ENCODE measurements at regions not wholly inside any gene's neighbourhood (a gene's known extent, or its start where the extent isn't known, plus 50 kb on each side); places are given as distances from the start of the nearest gene placed in this dataset.
"Not testable (repeated sequence)": the region's sequence is repeated elsewhere in the genome, so short reads cannot be mapped to it uniquely, and the experiment has no call there.

- Histone ChIP-seq H3K79me2 (ENCODE audit: insufficient read depth, low read length) (no peaks in the 10 kb centered on the region), H3K9me3 (ENCODE audit: insufficient read depth, low read length) (no peaks in the 10 kb centered on the region), H3K4me2 (ENCODE audit: low read depth, low read length, poor library complexity, severe bottlenecking) (no peak overlapping the region), H3K9me2 (replicated peaks; ENCODE audit: insufficient read depth, low read length) (no peaks in the 10 kb centered on the region), H3K9ac (ENCODE audit: low read length) (no peak overlapping the region), H4K20me1 (ENCODE audit: low read depth, low read length) (no peaks in the 10 kb centered on the region), H2AFZ (ENCODE audit: low read depth, low read length, severe bottlenecking) (no peak overlapping the region), H3K4me3 (ENCODE audit: insufficient read depth, low read length, poor library complexity, severe bottlenecking) (no peak overlapping the region), H3K27ac (ENCODE audit: low read depth, low read length) (no peak overlapping the region), H3K36me3 (ENCODE audit: low read length) (no peaks in the 10 kb centered on the region), H3K27me3 (ENCODE audit: low read length) (no peaks in the 10 kb centered on the region), H3F3A (ENCODE audit: insufficient read depth) (0 out of 2 replicates have a peak, but pooled peaks cover 2% of the 10 kb centered on the region)
- TF ChIP-seq EZH2phosphoT487 (conservative IDR thresholded peaks at IDR 0.05; ENCODE audit: low read length) = no peak
- TF ChIP-seq CTCF (IDR thresholded peaks at IDR 0.05; ENCODE audit: insufficient read depth, low read length, poor library complexity, severe bottlenecking) = no peak
Measured at GRCh38 chr20:53722515-53723036, 128.9 kb upstream of the ZNF217 start.

DNA sequence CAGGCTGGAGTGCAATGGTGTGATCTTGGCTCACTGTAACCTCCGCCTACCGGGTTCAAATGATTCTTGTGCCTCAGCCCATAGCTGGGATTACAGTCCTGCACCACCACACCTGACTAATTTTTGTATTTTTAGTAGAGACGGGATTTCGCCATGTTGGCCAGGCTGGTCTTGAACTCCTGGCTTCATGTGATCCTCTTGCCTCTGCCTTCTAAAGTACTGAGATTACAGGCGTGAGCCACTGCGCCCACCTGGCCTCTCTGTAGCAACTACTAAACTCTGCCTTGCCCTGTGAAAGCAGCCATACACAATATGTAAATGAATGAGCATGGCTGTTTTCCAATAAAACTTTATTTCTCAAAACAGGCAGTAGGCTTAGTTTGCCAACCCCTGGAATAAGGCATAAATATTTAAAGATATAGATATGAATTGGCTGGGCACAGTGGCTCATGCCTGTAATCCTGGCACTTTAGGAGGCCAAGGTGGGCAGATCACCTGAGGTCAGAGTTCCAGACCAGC is 127.9 kb upstream of the ZNF217 start:
- H3K27me3 ChIP-seq (ENCODE audit: low read length); H4K20me1 ChIP-seq (ENCODE audit: low read depth, low read length); H3K4me2 ChIP-seq (ENCODE audit: low read depth, low read length, poor library complexity, severe bottlenecking); H3K9ac ChIP-seq (ENCODE audit: low read length); H3K4me3 ChIP-seq (ENCODE audit: insufficient read depth, low read length, poor library complexity, severe bottlenecking); H3F3A ChIP-seq (ENCODE audit: insufficient read depth); H3K36me3 ChIP-seq (ENCODE audit: low read length); H3K9me3 ChIP-seq (ENCODE audit: insufficient read depth, low read length); H2AFZ ChIP-seq (ENCODE audit: low read depth, low read length, severe bottlenecking); H3K79me2 ChIP-seq (ENCODE audit: insufficient read depth, low read length); H3K9me2 ChIP-seq (replicated peaks; ENCODE audit: insufficient read depth, low read length); H3K27ac ChIP-seq (ENCODE audit: low read depth, low read length): not testable (repeated sequence)

DNA sequence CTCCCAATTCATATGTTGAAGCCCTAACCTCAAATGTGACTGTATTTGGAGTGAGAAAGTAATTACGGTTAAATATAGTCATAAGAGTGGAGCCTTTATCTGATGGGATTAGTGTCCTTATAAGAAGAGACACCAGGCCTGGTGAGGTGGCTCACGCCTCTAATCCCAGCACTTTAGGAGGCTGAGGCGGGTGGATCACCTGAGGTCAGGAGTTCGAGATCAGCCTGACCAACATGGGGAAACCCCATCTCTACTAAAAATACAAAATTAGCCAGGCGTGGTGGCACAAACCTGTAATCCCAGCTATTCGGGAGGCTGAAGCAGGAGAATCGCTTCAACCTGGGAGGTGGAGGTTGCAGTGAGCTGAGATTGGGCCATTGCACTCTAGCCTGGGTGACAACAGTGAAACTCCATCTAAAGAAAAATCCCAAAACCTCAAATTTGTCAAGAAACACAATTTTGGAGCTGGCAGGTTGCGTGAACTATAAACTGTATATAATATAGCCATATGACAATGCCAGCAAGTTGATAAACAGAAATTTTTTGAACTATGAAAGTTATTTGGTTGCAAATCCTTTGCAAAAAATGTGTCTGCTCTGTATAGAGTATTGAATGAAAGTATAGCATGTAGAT is 125.6 kb upstream of the ZNF217 start:
- not testable (repeated sequence) for H3K4me3 ChIP-seq (ENCODE audit: insufficient read depth, low read length, poor library complexity, severe bottlenecking); H3K27me3 ChIP-seq (ENCODE audit: low read length); H3F3A ChIP-seq (ENCODE audit: insufficient read depth); H3K4me2 ChIP-seq (ENCODE audit: low read depth, low read length, poor library complexity, severe bottlenecking); H2AFZ ChIP-seq (ENCODE audit: low read depth, low read length, severe bottlenecking); H3K79me2 ChIP-seq (ENCODE audit: insufficient read depth, low read length); H3K9me3 ChIP-seq (ENCODE audit: insufficient read depth, low read length); H4K20me1 ChIP-seq (ENCODE audit: low read depth, low read length); H3K9me2 ChIP-seq (replicated peaks; ENCODE audit: insufficient read depth, low read length); H3K27ac ChIP-seq (ENCODE audit: low read depth, low read length); H3K9ac ChIP-seq (ENCODE audit: low read length); H3K36me3 ChIP-seq (ENCODE audit: low read length)

GRCh38 chr20:53718142-53719021 is 124.7 kb upstream of the ZNF217 start:
- TF ChIP-seq CTCF (IDR thresholded peaks at IDR 0.05; ENCODE audit: insufficient read depth, low read length, poor library complexity, severe bottlenecking) = no peak
- no peak for TF ChIP-seq EZH2phosphoT487 (conservative IDR thresholded peaks at IDR 0.05; ENCODE audit: low read length)
- Histone ChIP-seq H3K79me2 (ENCODE audit: insufficient read depth, low read length) (no peaks in the 10 kb centered on the region), H3K4me3 (ENCODE audit: insufficient read depth, low read length, poor library complexity, severe bottlenecking) (no peak overlapping the region), H3K27me3 (ENCODE audit: low read length) (no peaks in the 10 kb centered on the region), H3K9ac (ENCODE audit: low read length) (no peak overlapping the region), H3F3A (ENCODE audit: insufficient read depth) (0 out of 2 replicates have a peak, but pooled peaks cover 2% of the 10 kb centered on the region), H3K4me2 (ENCODE audit: low read depth, low read length, poor library complexity, severe bottlenecking) (no peak overlapping the region), H3K9me2 (replicated peaks; ENCODE audit: insufficient read depth, low read length) (no peaks in the 10 kb centered on the region), H3K9me3 (ENCODE audit: insufficient read depth, low read length) (no peaks in the 10 kb centered on the region), H2AFZ (ENCODE audit: low read depth, low read length, severe bottlenecking) (no peak overlapping the region), H3K27ac (ENCODE audit: low read depth, low read length) (no peak overlapping the region), H4K20me1 (ENCODE audit: low read depth, low read length) (no peaks in the 10 kb centered on the region), H3K36me3 (ENCODE audit: low read length) (no peaks in the 10 kb centered on the region)

All from SU-DHL-6 (cell line).